HG03175 (cell line): ENCODE measurements at regions not wholly inside any gene's neighbourhood (a gene's known extent, or its start where the extent isn't known, plus 50 kb on each side); places are given as distances from the start of the nearest gene placed in this dataset.

Experiments used
- ATAC-seq: cut with Tn5 transposase; IDR thresholded peaks from one replicate; pipeline ENCODE4 v1.9.1; 2021; ENCODE audit warnings: mild to moderate bottlenecking, moderate library complexity; ENCODE audit not compliant: unreplicated experiment

- ATAC-seq: no peak
Measured at GRCh38 chr11:26023057-26023456, 308.9 kb upstream of the ANO3 start.

- ATAC-seq: no peak
Measured at GRCh38 chr11:26025676-26026075, 306.3 kb upstream of the ANO3 start.

DNA sequence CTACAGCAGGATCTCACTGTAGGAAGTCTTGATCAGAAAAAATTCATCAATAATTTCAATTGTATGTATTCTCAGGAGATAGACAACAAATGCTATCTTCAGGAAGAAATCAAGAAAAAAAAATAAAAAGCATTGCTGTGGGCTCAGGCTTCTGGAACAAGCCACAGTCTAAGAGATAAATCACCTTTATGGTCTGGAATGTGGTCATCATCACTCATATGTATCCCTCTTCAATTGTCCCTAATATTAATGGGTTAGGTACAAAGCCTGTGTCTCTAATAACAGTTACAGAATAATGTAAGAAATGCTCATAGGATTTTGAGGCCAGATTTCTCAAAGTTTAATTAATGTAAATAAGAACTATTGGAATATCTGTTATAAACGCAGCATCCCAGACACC, 305.9 kb upstream of the ANO3 start:
- ATAC-seq: no peak

- no peak for ATAC-seq
Measured at GRCh38 chr11:26027887-26028286, 304.0 kb upstream of the ANO3 start.

DNA sequence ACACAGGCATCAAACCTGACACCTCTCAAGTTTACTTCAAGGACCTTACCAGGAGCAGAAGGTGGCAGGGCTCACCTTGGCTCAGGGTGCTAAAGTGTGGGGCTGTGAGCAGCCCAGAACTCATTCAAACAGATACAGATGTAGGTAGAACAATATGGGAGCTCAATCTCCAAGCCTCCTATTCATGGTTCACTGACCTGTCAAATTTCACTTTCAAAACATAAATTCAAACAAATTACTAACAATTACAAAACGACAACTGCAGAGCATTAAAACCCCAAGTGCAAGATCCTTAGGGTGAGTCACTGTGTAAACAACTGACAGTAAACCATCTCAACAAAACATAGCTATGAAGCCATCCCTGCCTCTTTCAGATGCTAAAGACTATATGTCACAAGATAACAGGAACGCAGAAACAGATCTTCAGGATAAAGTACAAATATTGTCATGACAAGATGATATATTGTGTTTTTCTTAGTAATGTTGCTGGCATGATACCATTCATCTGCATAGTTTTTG, 303.5 kb upstream of the ANO3 start:
- ATAC-seq: no peak

- no peak for ATAC-seq
Measured at GRCh38 chr11:26030399-26030798, 301.5 kb upstream of the ANO3 start.

GRCh38 chr11:26032241-26032640, 299.7 kb upstream of the ANO3 start:
- no peak for ATAC-seq

GRCh38 chr11:26035696-26036095, 296.2 kb upstream of the ANO3 start:
- no peak for ATAC-seq

GRCh38 chr11:26037716-26038115, 294.2 kb upstream of the ANO3 start:
- no peak for ATAC-seq

DNA sequence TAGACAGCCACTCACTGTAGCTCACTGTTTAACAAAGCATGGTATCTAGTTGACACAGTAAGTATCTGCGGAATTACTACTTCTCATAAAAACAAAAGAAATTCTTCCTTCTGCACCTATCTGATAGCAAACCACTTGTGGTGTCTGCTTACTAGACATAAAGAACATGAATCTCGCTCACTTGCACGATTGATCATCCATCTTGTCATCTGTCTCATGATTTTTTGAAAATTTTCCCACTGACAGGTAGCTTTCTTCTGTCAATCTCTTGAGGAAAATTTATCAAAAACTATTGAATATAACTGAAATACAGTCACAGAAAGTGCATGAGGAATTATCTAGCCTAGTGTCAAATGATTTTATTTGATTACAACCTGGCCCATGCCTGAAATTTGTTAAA, 291.6 kb upstream of the ANO3 start:
- ATAC-seq: no peak

GRCh38 chr11:26042113-26042512, 289.8 kb upstream of the ANO3 start:
- no peak for ATAC-seq

DNA sequence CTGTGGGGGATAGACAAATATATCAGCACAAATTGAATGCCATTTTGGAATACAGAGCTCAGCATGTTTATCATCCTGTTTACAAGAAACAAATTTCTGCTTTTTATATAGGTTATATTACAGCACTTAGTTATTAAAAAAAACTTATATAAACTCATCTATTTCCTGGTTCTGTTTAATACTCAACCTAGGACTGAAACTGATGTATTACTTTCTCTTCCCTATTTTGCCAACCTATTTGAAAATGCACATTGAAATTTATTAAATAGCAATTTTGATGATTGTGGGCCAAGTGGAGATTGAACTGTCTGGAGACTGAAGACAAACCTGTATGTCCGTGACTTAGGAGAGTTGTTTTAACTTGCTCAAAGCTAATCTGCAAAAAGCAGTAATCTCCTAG, 288.3 kb upstream of the ANO3 start:
- ATAC-seq: peak; percentile 93

- no peak for ATAC-seq
Measured at GRCh38 chr11:26044389-26044788, 287.5 kb upstream of the ANO3 start.

DNA sequence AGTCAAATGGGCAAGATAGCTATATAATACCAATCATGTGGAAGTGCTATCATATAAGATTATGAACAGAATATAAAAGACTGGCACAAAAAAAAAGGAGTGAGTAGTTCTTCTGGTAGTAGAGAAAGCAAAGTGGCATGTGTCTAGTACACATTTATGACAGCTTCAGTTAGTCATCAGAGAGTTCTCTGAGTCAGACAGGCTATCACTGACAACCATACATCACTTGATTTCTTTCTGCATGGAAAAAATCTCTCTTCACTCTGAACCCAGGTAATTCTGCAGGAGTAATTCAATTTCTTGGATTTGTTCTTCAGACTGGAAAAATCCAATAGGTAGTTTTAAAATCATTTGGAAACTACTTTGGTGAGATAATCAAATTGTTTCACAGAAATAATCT, 286.8 kb upstream of the ANO3 start:
- no peak for ATAC-seq

DNA sequence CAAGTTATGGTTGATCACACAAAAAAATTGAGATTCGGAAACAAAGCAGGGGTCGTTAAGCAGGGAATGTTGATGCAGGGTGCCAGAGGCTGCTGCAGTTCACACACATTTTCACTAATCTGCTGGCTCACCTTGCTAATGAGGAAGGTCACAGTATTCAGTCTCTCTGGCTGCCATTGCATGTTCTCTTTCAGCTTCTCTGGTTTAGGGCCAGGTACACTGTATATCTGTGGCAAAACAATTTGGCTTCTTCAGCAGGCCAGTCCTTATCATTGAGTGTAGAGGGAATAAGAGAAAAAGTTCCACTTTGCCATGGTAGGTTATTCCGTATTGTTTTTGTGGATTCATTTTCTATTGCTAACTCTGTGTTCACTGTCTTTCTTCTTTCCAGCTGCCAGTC, 283.7 kb upstream of the ANO3 start:
- ATAC-seq: no peak

GRCh38 chr11:26053966-26054365, 278.0 kb upstream of the ANO3 start:
- ATAC-seq: no peak

DNA sequence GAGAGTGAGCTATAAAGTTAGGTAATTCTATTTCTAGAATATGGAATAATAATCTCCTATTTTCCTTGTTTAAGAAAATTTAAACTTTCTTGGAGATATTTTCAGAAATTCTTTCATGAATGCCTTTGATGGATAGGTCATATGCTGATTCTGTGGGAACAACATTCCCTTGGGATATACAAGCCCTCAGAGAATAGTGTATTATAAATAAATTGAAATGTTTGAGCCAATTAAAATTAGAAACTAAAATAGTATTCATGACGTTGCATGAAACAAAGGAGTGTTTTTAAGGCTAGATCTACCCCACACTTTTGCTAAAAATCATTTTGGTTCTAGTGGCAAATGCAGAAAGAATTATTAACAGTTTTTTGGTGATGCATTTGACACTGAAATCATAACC, 269.3 kb upstream of the ANO3 start:
- no peak for ATAC-seq

GRCh38 chr11:26063915-26064314, 268.0 kb upstream of the ANO3 start:
- no peak for ATAC-seq

DNA sequence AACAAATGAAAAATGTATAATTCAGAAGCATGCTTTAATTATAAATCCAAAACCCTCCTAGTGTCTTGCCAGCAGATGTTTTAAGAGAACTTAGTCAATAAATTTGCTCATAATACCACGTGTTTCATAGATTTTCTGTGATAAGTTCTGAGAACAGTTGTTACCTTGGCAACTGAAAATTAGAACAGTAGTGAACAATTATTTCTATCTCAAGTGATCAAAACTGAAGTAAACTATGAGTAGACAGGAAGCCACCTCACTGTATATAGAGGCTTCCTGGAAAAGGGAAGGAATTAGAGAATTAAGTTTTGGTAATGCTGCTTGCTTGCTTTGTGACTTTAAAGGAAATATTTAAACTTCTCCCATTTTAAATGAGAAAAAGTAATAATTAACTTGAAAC, 266.0 kb upstream of the ANO3 start:
- no peak for ATAC-seq

DNA sequence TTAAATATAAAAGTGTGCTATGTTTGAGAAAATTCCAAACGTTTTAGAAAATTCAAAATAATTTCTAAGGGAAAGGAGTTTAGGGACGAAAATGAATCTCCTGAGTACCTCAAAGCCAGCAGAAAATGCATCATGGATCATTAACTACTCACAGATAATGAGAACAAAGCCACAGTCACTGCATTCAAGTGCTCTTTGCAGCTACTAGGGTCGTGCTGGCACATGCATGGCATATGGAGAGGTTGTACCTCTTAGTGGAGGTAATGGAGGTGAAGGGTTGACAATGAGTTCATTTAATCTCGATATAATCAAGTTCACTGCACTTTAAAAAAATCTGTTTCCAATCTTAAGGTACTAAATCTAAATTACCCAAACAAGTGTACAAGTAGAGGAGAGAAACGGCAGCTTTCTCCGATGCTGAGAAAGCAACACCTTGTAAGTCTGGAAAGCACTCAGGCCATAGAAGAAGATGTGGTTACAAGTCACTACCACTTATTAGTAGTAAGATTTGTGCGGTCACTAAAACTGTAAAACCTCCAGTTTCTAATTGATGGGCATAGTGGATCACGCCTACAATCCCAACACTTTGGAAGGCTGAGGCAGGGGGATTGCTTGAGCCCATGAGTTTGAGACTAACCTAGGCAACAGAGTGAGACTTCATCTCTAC, 261.1 kb upstream of the ANO3 start:
- ATAC-seq: no peak

DNA sequence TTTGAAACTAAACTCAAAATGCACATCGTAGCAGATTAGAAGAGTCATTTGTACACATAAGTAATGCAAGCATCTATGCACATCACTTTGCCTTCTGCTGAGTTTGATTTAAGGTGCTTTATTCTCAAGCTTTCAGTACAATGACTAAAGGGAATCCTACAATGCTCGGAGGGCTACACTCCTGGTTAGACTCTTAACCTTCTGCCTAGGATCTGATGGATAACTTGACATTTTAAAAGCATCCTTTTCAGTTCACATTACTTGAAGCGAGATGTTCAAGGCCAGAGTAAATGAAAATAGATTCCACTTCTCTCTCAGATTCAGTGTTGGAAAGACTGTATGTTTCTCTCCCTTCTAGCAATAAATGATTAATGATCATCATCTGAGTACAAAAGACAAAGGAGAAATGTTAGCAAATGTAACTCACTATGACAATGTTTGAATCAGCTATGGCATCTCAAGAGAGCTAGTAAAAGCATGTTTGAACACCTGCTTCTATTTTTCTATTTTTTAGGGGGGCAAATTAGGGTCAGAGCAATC, 259.2 kb upstream of the ANO3 start:
- no peak for ATAC-seq

DNA sequence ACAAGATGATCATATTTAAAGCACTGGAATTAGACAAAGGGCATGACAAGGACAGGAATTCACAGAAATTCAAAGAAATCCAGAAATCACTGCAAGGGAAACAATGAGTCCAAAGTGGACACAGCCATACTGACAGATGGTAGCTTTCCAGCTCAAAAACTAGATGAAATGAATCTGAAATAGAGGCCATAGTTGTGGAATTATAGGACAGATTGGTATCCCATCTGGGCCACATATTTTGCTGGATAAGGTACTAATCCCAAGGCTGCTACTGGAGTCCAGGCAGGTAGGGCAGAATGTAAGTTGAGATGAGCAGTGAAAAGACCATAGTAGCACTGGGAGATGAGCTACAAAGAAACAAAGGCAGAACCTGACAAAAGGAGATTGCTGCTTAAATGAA, 258.3 kb upstream of the ANO3 start:
- no peak for ATAC-seq
